Suprapubic skin (tissue), 4 donors: ENCODE measurements at regions not wholly inside any gene's neighbourhood (a gene's known extent, or its start where the extent isn't known, plus 50 kb on each side); places are given as distances from the start of the nearest gene placed in this dataset.
"Not testable (repeated sequence)": the region's sequence is repeated elsewhere in the genome, so short reads cannot be mapped to it uniquely, and the experiment has no call there.

Source experiments
- DNase-seq, 2 donors: peaks; one replicate each; pipeline ENCODE4 v3.0.0-alpha.2; 2019; ENCODE audit warnings: low spot score in 2 of 2
- H3K27ac ChIP-seq: fragments of 200-600 bp; sonication (generic); one replicate; pipeline ENCODE4 v1.5.1; 2019
- H3K27me3 ChIP-seq: fragments of 200-600 bp; sonication (generic); one replicate; pipeline ENCODE4 v1.5.1; 2019
- H3K36me3 ChIP-seq: fragments of 200-600 bp; sonication (generic); one replicate; pipeline ENCODE4 v1.5.1; 2019
- H3K4me1 ChIP-seq: fragments of 200-600 bp; sonication (generic); one replicate; pipeline ENCODE4 v1.5.1; 2019
- H3K4me3 ChIP-seq: fragments of 200-600 bp; sonication (generic); one replicate; pipeline ENCODE4 v1.5.1; 2019; ENCODE audit warnings: mild to moderate bottlenecking
- H3K9me3 ChIP-seq: fragments of 200-600 bp; sonication (generic); one replicate; pipeline ENCODE4 v1.5.1; 2019
- EP300 ChIP-seq: sonication (generic); formaldehyde crosslinking; IDR thresholded peaks from one replicate; pipeline ENCODE4 v1.6.1; 2017; ENCODE audit warnings: antibody characterized with exemption
- POLR2A ChIP-seq, 2 donors: fragments of 450-650 bp; IDR thresholded peaks; one replicate each; pipeline ENCODE4 v1.6.1; 2017; ENCODE audit warnings: antibody characterized with exemption in 2 of 2, mild to moderate bottlenecking in 2 of 2, moderate library complexity in 2 of 2
- POLR2AphosphoS5 ChIP-seq, 3 donors: sonication (generic); formaldehyde crosslinking; IDR thresholded peaks; one replicate each; pipeline ENCODE4 v1.6.1; 2017; ENCODE audit warnings: antibody characterized with exemption in 3 of 3
- WGBS: methylation state at CpG from one replicate; pipeline ENCODE4 v1.1.5; 2018; 5-methylcytosine and 5-hydroxymethylcytosine counted together
- TF ChIP-seq, protein P1 (sequence below), 2 donors: fragments of 200-600 bp in 1 of 2; fragments of 450-650 bp in 1 of 2; sonication (generic) in 1 of 2; IDR thresholded peaks; one replicate each; pipeline ENCODE4 v1.5.1; 2016 to 2019; ENCODE audit warnings: antibody characterized with exemption in 2 of 2, mild to moderate bottlenecking in 1 of 2, moderate library complexity in 1 of 2

DNA sequence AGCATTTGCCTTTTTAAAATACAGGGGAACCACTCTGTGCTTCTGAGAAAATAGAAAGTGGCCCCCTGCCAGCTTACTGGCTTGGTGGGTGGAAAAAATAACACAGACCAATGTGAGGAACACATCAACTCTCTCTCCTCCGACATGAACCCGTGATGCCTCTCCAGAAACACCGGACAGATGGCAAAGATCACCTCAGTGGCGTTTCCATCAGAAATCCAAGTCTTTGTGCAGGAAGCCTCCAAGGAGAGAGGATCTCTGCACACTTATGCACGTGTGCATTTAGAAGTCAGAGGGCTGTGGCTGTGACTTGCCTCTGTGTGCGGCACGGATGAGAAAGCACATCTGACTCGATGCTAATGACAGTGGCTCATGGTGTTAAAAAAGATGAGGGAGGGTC lies 112.3 kb upstream of the KLF12 start:
- DNase-seq = no peak
- TF ChIP-seq, protein P1, sequence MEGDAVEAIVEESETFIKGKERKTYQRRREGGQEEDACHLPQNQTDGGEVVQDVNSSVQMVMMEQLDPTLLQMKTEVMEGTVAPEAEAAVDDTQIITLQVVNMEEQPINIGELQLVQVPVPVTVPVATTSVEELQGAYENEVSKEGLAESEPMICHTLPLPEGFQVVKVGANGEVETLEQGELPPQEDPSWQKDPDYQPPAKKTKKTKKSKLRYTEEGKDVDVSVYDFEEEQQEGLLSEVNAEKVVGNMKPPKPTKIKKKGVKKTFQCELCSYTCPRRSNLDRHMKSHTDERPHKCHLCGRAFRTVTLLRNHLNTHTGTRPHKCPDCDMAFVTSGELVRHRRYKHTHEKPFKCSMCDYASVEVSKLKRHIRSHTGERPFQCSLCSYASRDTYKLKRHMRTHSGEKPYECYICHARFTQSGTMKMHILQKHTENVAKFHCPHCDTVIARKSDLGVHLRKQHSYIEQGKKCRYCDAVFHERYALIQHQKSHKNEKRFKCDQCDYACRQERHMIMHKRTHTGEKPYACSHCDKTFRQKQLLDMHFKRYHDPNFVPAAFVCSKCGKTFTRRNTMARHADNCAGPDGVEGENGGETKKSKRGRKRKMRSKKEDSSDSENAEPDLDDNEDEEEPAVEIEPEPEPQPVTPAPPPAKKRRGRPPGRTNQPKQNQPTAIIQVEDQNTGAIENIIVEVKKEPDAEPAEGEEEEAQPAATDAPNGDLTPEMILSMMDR (IDR thresholded peaks at IDR 0.05) = no peak
- TF ChIP-seq POLR2AphosphoS5 (IDR thresholded peaks at IDR 0.05) (no peak), EP300 (no peak), POLR2A (IDR thresholded peaks at IDR 0.05) (no peak)
- no peak overlapping the region for H3K27ac ChIP-seq
- H3K36me3 ChIP-seq = no peaks in the 10 kb centered on the region
- 51% methylated on average over 8 of the region's 8 CpGs for WGBS
- H3K27me3 ChIP-seq = no peaks in the 10 kb centered on the region
- no peaks in the 10 kb centered on the region for H3K9me3 ChIP-seq
- H3K4me3 ChIP-seq = no peak overlapping the region
- no peaks in the 10 kb centered on the region for H3K4me1 ChIP-seq

DNA sequence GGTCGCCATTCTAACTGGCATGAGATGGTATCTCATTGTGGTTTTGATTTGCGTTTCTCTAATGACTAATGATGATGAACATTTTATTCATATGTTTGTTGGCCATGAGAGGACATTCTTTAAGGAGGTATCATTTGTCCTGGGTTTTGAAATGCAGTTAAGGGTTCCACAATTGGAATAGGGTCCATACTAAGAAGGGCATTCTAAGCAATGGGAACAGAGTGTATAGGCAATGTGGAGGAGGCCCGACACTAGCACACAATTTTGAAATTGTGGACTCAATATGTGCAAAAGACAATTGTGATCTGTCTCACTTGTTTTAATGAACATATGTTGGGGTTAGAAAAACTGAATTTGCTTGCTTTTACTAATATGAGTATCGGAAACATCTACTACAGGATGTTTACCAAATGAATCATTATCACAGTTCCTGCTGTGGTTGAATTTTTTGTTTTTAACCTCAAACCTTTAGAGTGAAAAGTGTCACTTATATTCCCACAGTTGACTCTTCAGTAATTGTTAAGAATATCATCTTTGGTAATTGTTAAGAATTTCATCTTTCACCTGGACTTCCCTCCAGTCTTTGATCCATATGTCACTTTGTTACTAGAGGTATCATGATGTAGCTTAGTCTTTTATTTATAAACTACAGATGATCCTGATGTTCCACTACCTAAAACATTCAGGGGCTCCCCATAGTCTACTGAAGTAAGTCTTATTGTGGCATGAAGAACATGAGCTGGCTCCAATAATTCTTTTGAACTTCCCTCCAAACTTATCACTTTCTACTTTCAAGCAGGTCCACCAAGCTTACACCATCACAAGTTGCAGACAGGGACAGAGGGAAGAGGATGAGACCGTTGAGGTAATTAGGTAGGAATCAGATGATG lies 109.7 kb upstream of the KLF12 start:
- no peak for DNase-seq
- Histone ChIP-seq H3K4me1 (no peaks in the 10 kb centered on the region), H3K27me3 (no peaks in the 10 kb centered on the region), H3K9me3 (no peaks in the 10 kb centered on the region), H3K4me3 (no peak overlapping the region), H3K27ac (no peak overlapping the region), H3K36me3 (no peaks in the 10 kb centered on the region)
- TF ChIP-seq POLR2A (IDR thresholded peaks at IDR 0.05) (no peak), POLR2AphosphoS5 (IDR thresholded peaks at IDR 0.05) (no peak), EP300 (no peak)
- TF ChIP-seq, protein P1 (IDR thresholded peaks at IDR 0.05) = no peak
- 82% methylated on average over 5 of the region's 5 CpGs for WGBS

DNA sequence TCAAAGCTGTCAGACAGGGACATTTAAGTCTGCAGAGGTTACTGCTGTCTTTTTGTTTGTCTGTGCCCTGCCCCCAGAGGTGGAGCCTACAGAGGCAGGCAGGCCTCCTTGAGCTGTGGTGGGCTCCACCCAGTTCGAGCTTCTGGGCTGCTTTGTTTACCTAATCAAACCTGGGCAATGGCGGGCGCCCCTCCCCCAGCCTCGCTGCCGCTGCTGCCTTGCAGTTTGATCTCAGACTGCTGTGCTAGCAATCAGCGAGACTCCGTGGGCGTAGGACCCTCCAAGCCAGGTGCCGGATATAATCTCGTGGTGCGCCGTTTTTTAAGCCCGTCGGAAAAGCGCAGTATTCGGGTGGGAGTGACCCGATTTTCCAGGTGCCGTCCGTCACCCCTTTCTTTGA lies 107.1 kb upstream of the KLF12 start:
- DNase-seq, H3K9me3 ChIP-seq, H3K36me3 ChIP-seq, H3K27ac ChIP-seq, H3K27me3 ChIP-seq, H3K4me3 ChIP-seq, H3K4me1 ChIP-seq: not testable (repeated sequence)
- 98% methylated on average over 12 of the region's 19 CpGs for WGBS

DNA sequence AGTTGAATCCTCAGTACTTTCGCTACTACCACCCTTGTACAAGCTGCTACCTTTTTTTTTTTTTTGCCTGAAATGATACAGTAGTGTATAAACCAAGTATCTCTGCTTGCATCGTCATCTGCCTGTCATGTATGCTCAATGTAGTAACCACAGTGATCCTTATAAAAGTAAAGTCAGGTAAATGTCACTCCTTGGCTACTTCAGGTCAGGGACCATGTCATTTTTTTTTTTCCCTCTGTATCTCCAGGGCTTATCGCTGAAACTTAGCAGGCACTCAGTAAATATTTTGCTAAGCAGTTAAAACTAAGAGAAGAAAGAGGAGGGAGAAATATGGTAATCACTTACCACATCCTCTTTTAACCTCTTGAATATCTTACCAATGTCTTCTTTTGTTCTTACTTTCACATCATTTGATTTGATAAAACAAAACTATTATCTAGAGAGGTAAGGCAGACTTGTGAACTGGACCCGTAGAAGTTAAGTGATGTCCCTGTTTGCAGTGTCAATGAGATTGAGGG lies 96.8 kb upstream of the KLF12 start:
- WGBS = 91% methylated on average over 4 of the region's 4 CpGs
- no peak overlapping the region for H3K27ac ChIP-seq
- TF ChIP-seq POLR2A (IDR thresholded peaks at IDR 0.05) = no peak
- no peak for TF ChIP-seq EP300
- TF ChIP-seq POLR2AphosphoS5 (IDR thresholded peaks at IDR 0.05) = no peak
- no peak overlapping the region for H3K4me3 ChIP-seq
- H3K36me3 ChIP-seq = no peaks in the 10 kb centered on the region
- no peaks in the 10 kb centered on the region for H3K9me3 ChIP-seq
- no peaks in the 10 kb centered on the region for H3K27me3 ChIP-seq
- no peaks in the 10 kb centered on the region for H3K4me1 ChIP-seq
- DNase-seq = no peak

DNA sequence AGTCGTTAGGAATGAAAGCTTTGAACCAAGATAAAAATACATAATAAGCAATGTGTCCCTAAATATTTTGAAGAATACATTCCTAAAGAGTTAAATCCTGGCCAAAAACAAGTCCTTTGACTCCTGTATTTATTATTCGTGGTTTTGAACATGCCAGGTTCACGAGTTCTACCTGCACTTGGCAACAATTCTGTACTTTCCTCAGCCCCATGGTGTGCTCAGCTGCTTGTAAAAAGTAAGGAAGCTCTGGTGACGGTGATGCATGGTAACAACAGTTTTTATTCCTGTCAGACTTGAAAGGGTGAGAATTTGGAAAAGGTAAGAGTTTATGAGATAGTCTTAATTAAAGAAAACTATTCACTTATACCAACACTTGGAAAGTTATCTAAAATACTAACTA lies 95.0 kb upstream of the KLF12 start:
- H3K9me3 ChIP-seq = no peaks in the 10 kb centered on the region
- H3K4me1 ChIP-seq = no peaks in the 10 kb centered on the region
- no peaks in the 10 kb centered on the region for H3K36me3 ChIP-seq
- H3K27me3 ChIP-seq = no peaks in the 10 kb centered on the region
- TF ChIP-seq EP300 (no peak), POLR2AphosphoS5 (IDR thresholded peaks at IDR 0.05) (no peak), POLR2A (IDR thresholded peaks at IDR 0.05) (no peak)
- TF ChIP-seq, protein P1 (IDR thresholded peaks at IDR 0.05) = no peak
- H3K4me3 ChIP-seq = no peak overlapping the region
- no peak overlapping the region for H3K27ac ChIP-seq
- WGBS = 62% methylated on average over 4 of the region's 4 CpGs
- DNase-seq = no peak

DNA sequence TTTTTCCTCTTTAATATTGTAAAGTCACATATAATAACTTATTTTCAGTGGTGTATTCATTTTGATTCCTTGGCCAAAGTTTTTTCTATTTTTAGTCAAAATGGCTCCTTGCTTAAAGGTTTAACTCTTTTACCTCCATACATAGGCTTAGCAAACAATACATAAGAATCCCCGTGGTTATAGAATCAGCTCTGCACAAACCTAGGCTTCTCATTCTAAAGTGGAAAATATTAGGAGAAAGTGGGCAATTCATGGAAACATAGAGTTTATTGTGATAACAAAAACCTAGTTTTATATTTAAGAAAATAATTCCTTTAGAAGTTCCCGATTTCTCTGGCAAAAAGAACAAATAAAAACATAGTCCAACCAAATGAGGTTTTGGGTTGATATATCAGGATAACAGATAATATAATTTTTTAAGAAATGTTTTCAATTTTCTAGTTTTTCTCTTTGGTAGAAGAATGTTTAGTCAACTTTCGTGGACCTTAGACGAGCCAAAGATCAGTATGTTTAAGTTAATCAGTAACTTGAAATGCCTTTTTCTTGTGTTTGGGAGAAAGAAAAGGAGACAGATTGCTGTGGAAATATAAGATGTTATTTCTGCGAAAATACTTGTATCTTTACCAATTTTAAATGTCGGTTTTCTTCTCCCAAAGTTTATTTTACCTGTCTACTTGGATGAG lies 93.4 kb upstream of the KLF12 start:
- Histone ChIP-seq H3K27ac (no peak overlapping the region), H3K4me1 (no peaks in the 10 kb centered on the region), H3K9me3 (no peaks in the 10 kb centered on the region), H3K36me3 (no peaks in the 10 kb centered on the region), H3K27me3 (no peaks in the 10 kb centered on the region), H3K4me3 (no peak overlapping the region)
- WGBS = 93% methylated on average over 6 of the region's 6 CpGs
- TF ChIP-seq EP300 = no peak
- TF ChIP-seq, protein P1 (IDR thresholded peaks at IDR 0.05) = no peak
- TF ChIP-seq POLR2A (IDR thresholded peaks at IDR 0.05) = no peak
- TF ChIP-seq POLR2AphosphoS5 (IDR thresholded peaks at IDR 0.05) = no peak
- DNase-seq = no peak
